ENCODE measurements at regions not wholly inside any gene's neighbourhood (a gene's known extent, or its start where the extent isn't known, plus 50 kb on each side); places are given as distances from the start of the nearest gene placed in this dataset.

GRCh38 chr4:30939069-30939468, 218.9 kb downstream of the PCDH7 start:
- no peaks in the 10 kb centered on the region for H3K9me3 ChIP-seq (ENCODE audit: control insufficient read depth, low read depth, low read length)
- H2AK5ac ChIP-seq (ENCODE audit: insufficient read length, low read length) = no peak overlapping the region
- H4K8ac ChIP-seq (replicated peaks; ENCODE audit: insufficient read length, low read depth, low read length) = no peak overlapping the region
- H2AFZ ChIP-seq (ENCODE audit: low read length) = no peak overlapping the region
- no peak for TF ChIP-seq CTCF (conservative IDR thresholded peaks at IDR 0.05)
- H3K18ac ChIP-seq (ENCODE audit: insufficient read length, low read depth, low read length) = no peak overlapping the region
- no peak overlapping the region for H2BK20ac ChIP-seq (ENCODE audit: low read depth, low read length, poor library complexity, severe bottlenecking)
- Mint-ChIP-seq H3K9me3 (no peaks in the 10 kb centered on the region), H3K27ac (no peak overlapping the region), H3K36me3 (ENCODE audit: insufficient read depth in 1 of 3, low read depth in 3 of 3) (no peaks in the 10 kb centered on the region), H3K27me3 (ENCODE audit: low read depth) (no peaks in the 10 kb centered on the region), H3K4me3 (no peak overlapping the region), H3K4me1 (peaks cover 3 to 8% of the 10 kb centered on the region in 2 experiments; a peak in 3 of 4 replicates)
- no peak for DNase-seq
- no peaks in the 10 kb centered on the region for H3K23me2 ChIP-seq (ENCODE audit: insufficient read length, low read depth, low read length, poor library complexity, severe bottlenecking)
- no peak overlapping the region for H2BK12ac ChIP-seq (ENCODE audit: insufficient read length, low read depth, low read length)
- H2BK5ac ChIP-seq (ENCODE audit: insufficient read length, low read length) = no peak overlapping the region
- no peak overlapping the region for H3K4me2 ChIP-seq (ENCODE audit: insufficient read depth, insufficient read length, low read length)
- no peaks in the 10 kb centered on the region for H3K4me1 ChIP-seq (ENCODE audit: insufficient read depth, low read length)
- no peaks in the 10 kb centered on the region for H4K20me1 ChIP-seq (ENCODE audit: control insufficient read depth, insufficient read depth, insufficient read length)
- no peaks in the 10 kb centered on the region for H3K27me3 ChIP-seq (ENCODE audit: insufficient read depth, low read length)
- no peak overlapping the region for H3K56ac ChIP-seq (ENCODE audit: insufficient read length, low read depth, low read length)
- H3K23ac ChIP-seq (ENCODE audit: insufficient read length, low read depth, low read length) = no peak overlapping the region
- no peak overlapping the region for H3K9ac ChIP-seq (ENCODE audit: extremely low read depth, insufficient read length, low read length)
- no peak overlapping the region for H4K91ac ChIP-seq (ENCODE audit: insufficient read length, low read depth, low read length)
- no peak overlapping the region for H4K5ac ChIP-seq (ENCODE audit: insufficient read length, low read depth, low read length)
- H3K79me2 ChIP-seq (ENCODE audit: insufficient read depth, low read length) = no peaks in the 10 kb centered on the region
- no peak overlapping the region for H3T11ph ChIP-seq (ENCODE audit: low read length)
- H2BK15ac ChIP-seq (ENCODE audit: low read depth, low read length) = no peak overlapping the region
- H3K27ac ChIP-seq (ENCODE audit: insufficient read length, low read depth, low read length) = no peak overlapping the region
- no peaks in the 10 kb centered on the region for H3K79me1 ChIP-seq (ENCODE audit: insufficient read depth, low read depth, low read length, poor library complexity, severe bottlenecking)
- H3K4ac ChIP-seq (ENCODE audit: low read depth, low read length) = no peak overlapping the region
- H2BK120ac ChIP-seq (ENCODE audit: low read depth, low read length, poor library complexity, severe bottlenecking) = no peak overlapping the region
- no peak overlapping the region for H3K14ac ChIP-seq (ENCODE audit: insufficient read depth, low read length)

Measured in H9 (cell line).